ENCODE measurements at regions not wholly inside any gene's neighbourhood (a gene's known extent, or its start where the extent isn't known, plus 50 kb on each side); places are given as distances from the start of the nearest gene placed in this dataset.
"Not testable (repeated sequence)": the region's sequence is repeated elsewhere in the genome, so short reads cannot be mapped to it uniquely, and the experiment has no call there.

DNA sequence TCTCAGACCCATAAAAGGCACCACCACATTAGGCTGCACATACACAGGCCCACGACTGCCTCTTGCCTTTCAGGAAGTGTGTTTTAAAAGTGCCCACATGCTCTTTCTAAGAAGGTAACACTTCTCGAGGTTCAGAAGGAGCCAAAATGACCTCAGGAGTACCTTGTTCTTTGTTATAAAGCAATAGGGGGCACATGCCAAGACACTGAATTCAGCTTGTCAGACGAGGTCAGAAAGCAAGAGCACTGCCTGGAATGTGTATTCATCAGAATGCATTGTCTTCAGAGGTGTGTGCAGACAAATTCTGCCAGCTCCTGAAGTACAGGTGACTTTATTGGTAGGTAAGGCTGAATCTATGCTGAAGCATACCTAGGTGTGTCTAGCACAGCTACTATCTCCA is 114.5 kb upstream of the IRX1 start:
- no peak for DNase-seq

DNA sequence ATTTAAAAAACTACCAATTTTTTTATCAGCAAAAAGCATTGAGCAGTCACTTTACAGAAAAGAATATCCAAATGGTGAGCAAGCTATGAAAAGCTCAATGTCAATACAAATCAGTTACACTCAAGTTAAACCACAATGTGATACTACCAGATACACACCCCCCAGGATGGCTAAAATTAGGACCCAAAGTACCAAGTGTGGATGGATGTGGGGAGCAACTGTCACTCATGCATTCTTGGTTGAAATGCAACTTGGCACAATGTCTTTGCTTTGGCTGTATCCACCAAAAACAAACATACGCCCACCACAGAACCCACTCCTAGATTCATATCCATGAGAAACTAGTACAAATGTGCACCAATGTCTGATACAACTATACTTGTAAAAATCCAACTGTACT is 120.0 kb upstream of the IRX1 start:
- DNase-seq, result no peak

DNA sequence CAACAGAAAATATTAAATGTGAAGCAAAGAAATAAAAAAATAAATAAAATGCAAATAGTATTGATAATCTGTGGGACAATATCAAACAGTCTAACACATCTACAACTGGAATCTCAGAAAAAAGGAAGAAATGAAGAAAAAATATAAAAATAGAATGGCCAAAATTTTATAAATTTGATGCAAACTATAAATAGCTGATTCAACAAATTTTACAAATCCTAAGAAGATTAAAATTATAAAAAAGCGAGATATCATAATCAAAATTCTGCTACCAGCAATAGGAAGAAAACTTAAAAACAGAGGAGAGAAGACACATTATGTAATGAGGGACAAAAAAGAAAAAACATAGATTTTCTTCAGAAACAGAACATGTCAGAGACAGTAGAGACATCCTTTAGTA is 129.2 kb upstream of the IRX1 start:
- no peak for DNase-seq

DNA sequence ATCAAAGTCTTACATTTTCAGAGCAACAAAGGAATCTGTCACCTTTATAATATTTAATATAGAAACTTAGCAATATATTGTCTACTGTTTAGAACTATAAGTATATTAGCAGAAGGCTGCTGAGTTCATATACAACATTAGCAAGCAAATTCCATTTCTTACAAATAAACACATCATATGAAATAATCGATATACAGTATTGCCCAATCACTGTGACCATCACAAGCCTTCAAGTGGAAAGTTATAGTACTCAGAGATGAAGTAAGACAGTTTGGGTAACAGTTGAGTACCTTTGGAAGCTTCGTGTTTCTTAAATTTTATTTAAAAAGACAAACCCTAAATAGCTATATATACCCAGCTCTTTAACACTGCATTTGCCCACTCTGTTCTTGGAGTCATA is 135.2 kb upstream of the IRX1 start:
- no peak for DNase-seq

DNA sequence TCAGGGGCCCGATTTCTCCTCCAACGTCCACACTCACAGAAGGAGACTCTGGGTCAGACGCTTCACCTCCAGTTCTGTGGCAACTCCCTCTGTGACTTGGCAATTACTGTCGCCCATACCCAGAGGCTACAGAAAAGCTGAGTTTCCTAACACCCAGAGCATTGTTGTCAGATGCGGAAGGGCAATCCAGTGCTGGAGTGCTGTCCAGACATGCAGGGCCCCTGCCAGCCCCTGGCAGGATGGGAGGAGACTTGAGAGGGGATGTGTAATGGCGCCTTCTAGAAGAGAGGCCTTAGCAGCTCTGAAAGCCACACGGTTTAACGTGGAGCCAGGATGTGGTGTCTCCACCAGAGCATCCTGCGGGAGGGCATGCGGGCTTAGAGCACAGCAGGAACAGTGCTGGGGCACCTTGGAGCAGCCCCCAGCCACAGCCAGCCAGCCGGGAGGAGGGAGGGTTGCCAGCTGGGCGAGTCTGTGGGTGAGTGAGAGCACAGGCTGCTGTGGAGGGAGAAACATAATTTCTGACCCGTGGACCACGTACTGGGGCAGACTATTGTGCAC is 139.4 kb upstream of the IRX1 start:
- DNase-seq, result no peak

DNA sequence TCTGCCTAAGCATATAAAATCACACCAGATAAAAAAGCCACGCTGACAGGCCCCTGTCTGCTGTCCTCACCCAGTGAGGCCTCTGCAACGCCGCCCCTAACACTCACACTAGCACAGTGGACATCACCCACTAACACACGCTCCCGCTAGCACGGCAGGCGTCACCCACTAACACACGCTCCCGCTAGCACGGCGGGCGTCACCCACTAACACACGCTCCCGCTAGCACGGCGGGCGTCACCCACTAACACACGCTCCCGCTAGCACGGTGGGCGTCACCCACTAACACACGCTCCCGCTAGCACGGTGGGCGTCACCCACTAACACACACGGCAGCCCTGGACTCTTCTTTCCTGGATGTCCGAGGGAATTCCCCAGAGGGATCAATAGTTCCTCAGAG is 141.6 kb upstream of the IRX1 start:
- not testable (repeated sequence) for DNase-seq

DNA sequence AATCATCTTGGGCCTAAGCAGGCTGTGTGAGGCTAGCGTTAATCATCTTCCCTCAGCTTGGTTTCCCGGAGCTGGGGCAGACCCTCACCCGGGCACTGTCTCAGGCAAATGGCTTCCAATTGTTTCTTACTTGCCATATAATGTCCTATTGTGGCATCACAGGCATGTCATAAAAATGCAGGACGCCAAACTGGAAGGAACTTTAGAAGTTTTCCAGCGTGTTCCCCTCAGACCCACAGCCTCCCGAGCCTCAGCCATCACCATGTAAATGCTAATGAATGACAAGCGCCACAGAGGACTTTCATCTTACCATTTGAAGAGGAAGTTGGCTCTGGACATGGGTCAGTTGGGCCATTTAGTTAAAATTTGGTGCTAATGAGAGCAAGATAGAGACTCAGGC is 143.0 kb upstream of the IRX1 start:
- no peak for DNase-seq

DNA sequence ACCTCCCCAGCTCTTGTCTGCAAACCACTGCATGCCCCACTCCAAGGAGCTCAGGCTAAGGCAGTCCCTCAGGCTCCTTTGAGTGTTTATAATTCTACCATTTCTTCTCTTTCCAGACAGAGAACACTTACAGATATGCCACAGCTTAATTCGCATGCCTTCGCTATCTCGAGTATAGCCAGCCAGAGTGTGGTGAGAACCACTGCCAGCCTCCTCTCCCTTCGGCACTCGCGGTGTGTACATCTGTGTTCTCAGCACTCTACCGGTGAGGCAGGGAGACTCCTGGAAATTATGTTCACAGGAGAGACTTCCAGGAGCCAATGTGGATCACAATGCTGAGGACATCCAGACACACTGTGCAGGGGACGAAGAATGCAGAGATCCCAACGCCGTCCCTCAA is 143.7 kb upstream of the IRX1 start:
- DNase-seq, result no peak

DNA sequence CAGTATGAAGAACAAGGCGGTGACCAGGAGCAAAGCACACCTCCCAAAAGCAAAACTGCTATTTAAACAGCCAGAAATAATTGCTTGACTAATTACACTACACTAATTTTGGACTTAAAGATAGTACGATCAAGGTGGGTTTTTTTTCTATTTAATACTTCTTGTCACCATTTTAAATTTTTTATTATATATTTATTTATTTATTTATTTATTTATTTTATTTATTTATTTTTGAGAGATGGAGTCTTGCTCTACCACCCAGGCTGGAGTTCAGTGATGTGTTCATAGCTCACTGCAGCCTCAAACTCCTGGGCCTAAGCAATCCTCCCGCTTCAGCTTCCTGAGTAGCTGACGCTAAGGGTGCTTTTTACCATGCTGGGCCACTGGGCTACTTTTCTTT is 146.2 kb upstream of the IRX1 start:
- DNase-seq, result no peak

DNA sequence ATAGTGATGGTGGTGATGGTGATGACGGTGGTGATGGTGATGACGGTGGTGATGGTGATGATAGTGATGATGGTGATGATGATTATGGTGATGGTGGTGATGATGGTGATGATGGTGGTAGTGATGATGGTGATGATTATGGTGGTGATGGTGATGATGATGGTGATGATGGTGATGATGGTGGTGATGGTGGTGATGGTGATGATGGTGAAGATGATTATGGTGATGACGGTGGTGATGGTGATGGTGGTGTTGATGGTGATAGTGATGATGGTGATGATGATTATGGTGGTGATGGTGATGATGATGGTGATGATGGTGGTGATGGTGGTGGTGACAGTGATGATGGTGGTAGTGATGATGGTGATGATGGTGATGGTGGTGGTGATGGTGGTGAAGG is 149.2 kb upstream of the IRX1 start:
- DNase-seq, result no peak

DNA sequence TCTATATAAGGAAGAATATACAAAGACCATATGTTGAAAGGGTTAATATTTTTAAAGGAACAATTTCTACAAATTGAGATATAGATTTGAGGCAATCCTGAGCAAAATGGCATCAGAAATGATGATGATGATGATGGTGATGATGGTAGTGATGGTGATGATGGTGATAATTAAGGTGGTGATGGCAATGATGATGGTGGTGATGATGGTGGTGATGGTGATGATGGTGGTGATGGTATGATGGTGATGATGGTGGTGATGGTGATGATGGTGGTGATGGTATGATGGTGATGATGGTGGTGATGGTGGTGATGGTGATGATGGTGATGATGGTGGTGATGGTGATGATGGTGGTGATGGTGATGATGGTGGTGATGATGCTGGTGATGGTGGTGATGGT is 150.1 kb upstream of the IRX1 start:
- DNase-seq, result not testable (repeated sequence)

DNA sequence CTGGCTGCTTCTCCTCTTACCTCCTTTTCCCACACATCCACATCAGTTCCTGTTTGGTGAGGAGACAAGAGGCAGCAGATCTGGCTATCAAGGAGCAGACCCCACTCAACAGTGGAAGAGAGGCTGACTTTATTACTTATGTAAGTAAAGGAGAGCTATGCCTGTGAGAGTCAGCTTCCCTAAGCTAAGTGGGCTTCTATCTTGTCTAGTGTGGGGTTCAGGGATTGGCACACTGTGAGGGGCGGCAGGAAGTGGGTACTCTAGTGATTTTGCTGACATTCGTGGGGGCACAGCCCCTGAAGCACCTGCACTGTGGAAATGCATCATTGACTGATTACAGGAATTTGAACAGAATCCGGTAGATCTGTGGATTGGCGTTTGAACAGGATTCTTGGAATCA is 163.5 kb upstream of the IRX1 start:
- DNase-seq, result no peak

DNA sequence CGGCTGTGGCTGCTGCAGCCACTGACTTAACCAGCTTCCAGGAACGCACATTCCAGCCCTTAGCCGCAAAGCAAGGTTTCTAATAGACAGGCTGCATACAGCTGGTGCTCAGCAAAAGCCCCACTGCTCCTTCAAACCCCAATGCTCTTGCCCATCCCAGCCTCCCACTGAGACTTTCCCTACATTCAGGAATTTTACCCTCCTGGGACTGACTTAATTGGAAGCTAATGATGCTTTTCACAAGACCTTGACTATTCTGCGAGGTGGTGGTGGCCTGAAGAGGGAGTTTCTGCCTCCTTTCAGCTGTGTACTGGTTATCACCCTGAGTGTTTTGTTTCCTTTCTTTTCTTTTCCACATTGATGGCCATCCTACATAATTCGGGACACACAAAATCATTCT is 164.9 kb upstream of the IRX1 start:
- no peak for DNase-seq

DNA sequence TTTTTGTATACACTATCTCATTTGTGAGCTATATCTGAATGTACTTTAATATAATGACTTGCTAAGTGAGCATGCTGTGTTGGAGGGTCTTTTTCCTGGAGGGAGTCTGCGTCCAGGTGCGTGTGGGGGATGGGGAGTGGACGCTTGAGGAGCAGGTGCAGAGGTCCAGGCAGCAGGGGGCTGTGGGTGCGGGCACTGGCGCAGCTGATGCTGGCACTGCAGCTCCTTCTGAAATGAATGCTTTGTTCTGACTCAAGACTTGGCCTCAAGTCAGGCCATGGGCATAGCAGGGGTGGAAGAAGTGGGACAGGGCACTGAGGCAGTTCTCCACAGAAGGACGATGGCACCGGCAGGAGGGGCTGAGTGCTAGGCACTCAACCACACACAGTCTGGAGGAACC is 165.7 kb upstream of the IRX1 start:
- DNase-seq, result no peak

DNA sequence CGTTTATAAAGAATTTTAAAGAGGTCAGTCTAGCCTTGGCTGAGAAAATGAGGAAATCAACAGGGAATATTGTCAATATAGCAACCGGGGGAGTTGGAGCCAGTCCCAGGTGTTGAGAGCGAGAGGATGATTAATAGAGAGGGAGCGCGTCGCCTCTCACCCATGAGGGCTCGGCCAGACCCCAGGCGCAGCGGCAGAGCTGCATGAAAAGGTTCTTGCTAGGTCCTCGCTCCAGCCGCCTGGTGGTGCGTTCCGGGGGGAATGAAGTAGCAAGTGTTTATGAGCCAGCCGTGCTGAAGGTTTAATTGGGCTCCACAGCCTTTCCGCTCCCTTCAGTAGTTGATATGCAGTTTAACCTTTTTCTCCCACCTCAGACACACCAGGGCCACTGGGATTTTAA is 167.3 kb upstream of the IRX1 start:
- DNase-seq, result no peak

DNA sequence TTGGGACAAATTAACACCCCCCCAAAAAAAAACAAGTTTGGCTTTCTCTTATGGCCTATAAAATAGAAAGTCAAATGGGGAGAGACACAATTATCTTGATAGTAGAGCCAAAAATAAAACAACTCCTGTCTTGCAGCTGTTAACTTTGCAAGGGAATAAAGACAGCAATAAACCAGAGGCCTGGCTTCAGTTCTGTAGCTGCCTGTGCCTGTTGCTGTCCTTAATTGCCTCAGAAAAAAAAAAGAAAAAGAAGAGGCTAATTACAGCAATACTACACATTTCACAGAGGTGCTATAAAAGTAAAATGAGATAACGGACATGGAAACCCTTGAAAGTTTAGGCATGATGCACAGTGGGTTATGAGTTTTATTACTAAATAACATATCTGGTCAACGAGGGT is 170.7 kb upstream of the IRX1 start:
- DNase-seq, result no peak

DNA sequence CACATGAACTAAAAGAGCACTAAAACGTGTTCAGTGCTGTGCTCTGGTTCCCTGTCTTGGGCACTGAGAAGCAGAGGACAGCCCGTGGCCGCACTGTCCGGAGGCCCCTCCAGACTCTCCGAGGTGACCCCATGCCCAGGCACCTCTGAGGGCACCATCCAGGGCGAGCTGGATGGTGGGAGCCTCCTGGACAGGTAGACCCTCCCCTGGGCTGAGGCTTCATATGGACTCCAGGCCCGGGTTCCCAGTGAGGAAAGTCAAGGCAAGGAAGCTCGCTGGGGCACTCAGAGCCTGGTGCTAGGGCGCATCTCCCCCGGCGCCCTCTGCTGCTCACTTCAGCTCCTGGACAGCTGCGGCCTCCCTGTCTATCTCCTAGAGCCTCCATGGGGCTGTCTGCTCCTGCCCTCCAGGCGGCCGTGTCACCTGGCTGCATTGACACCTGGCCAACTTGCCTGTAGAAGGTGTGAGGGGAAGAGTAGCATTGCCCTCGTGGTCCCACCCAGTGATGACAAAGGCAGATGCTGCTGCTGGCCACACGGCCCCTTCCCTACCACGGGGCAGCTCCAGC is 178.2 kb upstream of the IRX1 start:
- DNase-seq, result no peak

DNA sequence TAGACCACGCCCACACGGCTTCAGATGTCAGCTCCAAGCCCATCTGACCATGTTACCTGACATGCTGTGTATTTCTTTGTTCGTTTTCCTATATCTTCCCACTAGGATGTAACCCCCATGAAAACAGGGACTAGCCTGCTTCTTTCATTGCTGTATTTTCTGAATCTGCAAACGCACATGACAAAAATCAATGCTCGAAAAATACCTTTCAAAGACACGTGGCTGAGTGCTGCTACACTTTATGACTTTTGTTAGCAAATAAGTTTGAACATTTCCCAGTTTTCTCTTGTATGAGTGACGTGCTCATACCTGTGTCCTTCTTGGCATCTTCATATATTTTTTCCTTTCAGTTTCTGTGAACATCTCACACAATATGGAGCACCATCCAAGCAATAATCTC is 181.3 kb upstream of the IRX1 start:
- DNase-seq, result no peak

DNA sequence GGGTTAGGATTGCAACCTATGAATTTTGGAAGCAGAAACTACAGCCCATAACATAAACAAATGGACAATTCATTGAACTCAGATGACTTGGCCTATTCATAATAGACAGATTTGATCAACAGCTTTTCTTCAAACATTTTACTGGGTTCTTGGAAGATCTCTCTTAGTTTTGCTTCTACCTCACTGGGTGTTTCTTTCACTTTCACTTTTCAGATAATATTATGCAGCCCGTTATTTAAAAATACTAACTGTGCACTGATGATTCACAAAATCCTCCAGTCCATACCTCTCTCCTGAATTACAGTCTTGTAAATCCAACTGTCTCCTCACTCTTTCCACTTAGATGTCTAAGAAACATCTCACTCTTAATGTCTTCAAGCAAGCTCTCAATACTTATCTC is 183.5 kb upstream of the IRX1 start:
- DNase-seq, result no peak

DNA sequence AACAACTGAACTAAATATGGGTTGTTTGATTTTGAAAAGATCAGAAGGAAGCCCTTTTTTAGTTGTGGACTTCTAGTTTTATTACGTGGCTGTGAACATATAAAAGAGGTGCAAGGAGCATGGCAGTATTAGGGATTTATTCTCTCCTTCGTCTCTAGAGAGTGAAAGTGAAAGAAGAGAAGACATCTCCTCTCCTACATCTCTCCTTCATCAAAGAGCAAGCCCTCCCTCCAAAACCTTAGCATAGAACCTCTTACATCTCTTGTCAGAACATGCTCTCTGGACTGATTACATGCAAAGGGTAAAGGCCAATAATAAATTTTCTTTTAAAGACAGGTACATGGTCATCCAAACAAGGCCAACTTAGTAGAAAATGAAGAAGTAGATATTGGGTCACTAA is 184.3 kb upstream of the IRX1 start:
- DNase-seq, result no peak

DNA sequence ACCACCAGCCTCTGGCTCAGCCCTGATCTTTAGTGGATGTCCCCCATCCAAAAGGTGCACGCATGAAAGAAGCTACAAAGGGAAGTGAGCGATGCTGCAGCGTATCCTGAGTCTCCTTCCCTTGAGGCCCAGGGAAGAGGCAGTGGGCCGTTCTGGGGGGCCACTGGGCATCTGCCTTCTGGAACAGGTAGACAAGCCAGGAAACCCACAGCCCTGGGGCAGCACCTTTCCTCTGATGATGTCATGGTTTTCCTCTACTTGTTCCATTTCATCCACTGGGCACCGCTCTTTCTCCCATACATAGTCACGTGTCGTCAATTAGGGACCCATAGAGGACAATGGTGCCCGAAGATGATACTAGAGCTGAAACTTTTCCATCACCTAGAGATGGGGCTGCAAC is 194.0 kb upstream of the IRX1 start:
- no peak for DNase-seq

DNA sequence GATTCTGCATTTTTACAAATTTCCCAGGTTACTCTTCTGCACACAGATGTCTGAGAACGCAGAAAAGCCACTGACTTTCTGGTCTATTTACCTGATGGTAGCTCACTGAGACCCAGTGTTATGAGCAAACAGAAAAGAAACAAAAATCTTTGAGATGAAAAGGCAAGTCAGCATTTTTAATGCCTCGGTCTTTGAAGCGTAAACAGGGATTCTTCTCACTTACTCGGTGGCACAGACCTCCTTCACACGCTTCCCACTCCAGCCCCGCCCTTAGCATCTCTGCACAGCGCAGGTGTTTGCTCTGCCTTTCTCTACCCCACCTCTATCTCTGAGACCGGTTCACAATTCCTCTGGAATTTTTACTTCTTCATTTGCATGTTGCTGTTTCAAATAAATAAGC is 195.0 kb upstream of the IRX1 start:
- no peak for DNase-seq

DNA sequence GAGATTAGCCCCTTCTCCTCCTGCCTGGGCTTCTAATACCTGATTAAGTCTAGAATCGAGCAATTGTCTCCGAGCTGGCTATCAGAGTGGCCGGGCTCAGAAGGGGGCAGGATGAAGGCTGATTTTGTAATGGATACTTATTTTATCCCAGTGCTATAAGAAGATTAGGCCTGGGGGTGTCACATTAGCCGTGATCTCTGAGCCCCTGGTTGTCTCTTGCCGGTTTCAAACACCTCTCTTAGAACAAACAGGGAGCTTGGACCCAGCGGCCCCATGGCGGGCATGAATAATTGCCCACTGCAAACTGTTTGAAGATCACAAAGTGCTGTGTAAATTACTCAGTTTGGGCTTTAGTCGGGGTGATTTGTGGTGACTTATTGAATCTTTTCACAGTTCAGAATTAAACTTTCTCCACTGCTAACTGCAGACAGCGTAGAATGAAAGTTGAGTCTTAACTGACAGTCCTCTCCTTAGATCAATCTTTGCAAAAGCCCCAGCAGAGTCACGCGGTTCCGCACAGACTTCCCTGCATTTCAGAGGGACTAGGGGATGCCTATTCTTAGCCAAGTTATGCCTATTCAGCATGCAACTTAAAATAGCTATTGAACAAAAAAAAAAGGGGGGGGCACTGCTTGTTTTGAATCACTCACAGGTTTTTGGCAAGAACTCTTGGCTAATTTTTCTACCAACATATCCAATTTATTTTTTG is 200.6 kb upstream of the IRX1 start:
- no peak for DNase-seq

DNA sequence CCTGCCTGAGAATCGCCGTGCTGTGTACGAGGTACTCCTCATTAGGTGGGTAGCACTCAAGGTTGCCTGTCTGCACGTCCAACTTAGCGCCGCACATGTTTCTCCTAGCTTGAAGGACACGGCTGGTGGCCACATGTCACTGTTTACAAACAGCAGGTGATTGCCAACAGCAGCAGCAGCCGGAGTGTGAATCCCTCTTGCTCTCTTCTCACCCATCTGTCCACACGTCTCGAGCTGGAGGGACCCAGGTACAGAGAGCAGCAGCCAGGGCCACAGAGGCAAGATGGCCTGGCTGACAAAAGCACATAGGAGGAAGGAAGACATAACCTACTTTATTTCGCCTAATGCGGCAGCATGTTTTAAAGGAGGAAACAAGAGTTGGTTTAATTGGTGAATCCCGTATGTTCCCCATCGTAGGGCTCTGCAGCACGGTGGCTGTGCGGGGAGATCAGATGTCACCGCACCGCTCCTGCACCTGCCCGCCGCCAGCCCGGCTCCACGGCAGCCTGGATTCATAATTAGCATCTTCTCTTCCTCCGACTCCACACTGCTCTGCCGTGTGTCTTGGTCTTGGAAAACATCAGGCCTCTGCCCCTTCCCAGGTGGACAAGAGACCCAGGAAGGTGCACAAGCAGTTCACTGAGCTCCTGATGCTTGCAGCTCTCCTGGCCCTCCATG is 201.6 kb upstream of the IRX1 start:
- no peak for DNase-seq

Measured in activated CD4-positive, CD25-positive, alpha-beta regulatory T cell (primary cell).